K562 (cell line): ENCODE measurements at regions not wholly inside any gene's neighbourhood (a gene's known extent, or its start where the extent isn't known, plus 50 kb on each side); places are given as distances from the start of the nearest gene placed in this dataset.

Source experiments
- EP300 ChIP-seq: IDR thresholded peaks from 2 replicates; pipeline ENCODE4 v1.6.1; 2012; ENCODE audit warnings: low read length, improper control_type of control experiment
- FIP1L1 ChIP-seq: fragments of 200-400 bp; formaldehyde crosslinking; IDR thresholded peaks from 2 replicates; pipeline ENCODE4 v1.6.1; 2018; ENCODE audit warnings: mild to moderate bottlenecking, low read depth, low read length; ENCODE audit not compliant: poor library complexity, severe bottlenecking
- HNRNPK ChIP-seq: fragments of 200-400 bp; formaldehyde crosslinking; IDR thresholded peaks from one replicate; pipeline ENCODE4 v1.6.1; 2018; ENCODE audit warnings: mild to moderate bottlenecking, low read depth, low read length; ENCODE audit not compliant: poor library complexity, severe bottlenecking
- MTA3 ChIP-seq: fragments of 450-650 bp; formaldehyde crosslinking; IDR thresholded peaks from 2 replicates; pipeline ENCODE4 v1.6.1; 2017; ENCODE audit warnings: mild to moderate bottlenecking, borderline replicate concordance
- RBM22 ChIP-seq: fragments of 200-400 bp; formaldehyde crosslinking; IDR thresholded peaks from 2 replicates; pipeline ENCODE4 v1.6.1; 2018; ENCODE audit warnings: low read length, low read depth; ENCODE audit not compliant: poor library complexity, severe bottlenecking
- SMARCC2 ChIP-seq: fragments of 450-650 bp; IDR thresholded peaks from 2 replicates; pipeline ENCODE4 v1.6.1; 2017; ENCODE audit warnings: antibody characterized with exemption, moderate library complexity, mild to moderate bottlenecking, low read depth
- SRF ChIP-seq, 2 experiments: fragments of 250-450, 450-650 bp in 1 of 2; sonication (Bioruptor Pico) in 1 of 2; sonication (generic) in 1 of 2; formaldehyde crosslinking; IDR thresholded peaks; 2 replicates each; pipeline versions ENCODE4 v1.5.0 to v1.5.1; 2020 to 2022; ENCODE audit warnings: mild to moderate bottlenecking in 1 of 2, missing genetic modification reagents in 1 of 2
- ZNF41 ChIP-seq: fragments of 250-450 bp; sonication (Bioruptor Pico); conservative IDR thresholded peaks from 2 replicates; pipeline ENCODE4 v1.4.0; 2020; ENCODE audit warnings: mild to moderate bottlenecking
- ZNF584 ChIP-seq: fragments of 200-800 bp; sonication (Bioruptor generic); IDR thresholded peaks from 2 replicates; pipeline ENCODE4 v1.6.1; 2016; ENCODE audit warnings: low read depth, mild to moderate bottlenecking, missing genetic modification characterization, missing compliant biosample characterization
- TF ChIP-seq, protein P1 (sequence below): fragments of 450-650 bp; formaldehyde crosslinking; IDR thresholded peaks from 2 replicates; pipeline ENCODE4 v1.4.0; 2020; ENCODE audit warnings: mild to moderate bottlenecking, moderate library complexity
- TF ChIP-seq, protein P2 (sequence below), 2 experiments: IDR thresholded peaks; 2 replicates each; pipeline ENCODE4 v1.6.1; 2012; ENCODE audit warnings: improper control_type of control experiment in 2 of 2, low read depth in 2 of 2, low read length in 2 of 2, borderline replicate concordance in 1 of 2

DNA sequence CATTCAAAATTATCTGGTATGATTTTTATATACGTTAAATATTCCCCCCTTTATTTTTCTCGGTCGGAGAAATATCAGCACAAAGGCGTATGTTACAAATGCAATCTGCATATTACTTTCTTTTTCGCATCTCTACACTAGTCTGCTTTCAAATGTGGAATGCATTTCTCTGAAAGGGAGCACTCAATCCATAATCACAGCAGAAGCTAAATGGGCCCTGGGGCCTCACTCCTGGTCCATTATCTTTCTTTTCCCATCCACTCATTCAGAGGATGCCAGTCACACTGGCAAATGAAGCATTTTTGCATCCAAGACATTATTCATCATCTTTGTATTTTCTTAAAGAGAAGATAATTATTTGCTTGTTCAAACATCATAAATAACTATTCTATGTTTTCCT is 295.2 kb upstream of the LRP1B start (continued):
- TF ChIP-seq MTA3, result no peak
- no peak for TF ChIP-seq HNRNPK
- TF ChIP-seq, protein P1, sequence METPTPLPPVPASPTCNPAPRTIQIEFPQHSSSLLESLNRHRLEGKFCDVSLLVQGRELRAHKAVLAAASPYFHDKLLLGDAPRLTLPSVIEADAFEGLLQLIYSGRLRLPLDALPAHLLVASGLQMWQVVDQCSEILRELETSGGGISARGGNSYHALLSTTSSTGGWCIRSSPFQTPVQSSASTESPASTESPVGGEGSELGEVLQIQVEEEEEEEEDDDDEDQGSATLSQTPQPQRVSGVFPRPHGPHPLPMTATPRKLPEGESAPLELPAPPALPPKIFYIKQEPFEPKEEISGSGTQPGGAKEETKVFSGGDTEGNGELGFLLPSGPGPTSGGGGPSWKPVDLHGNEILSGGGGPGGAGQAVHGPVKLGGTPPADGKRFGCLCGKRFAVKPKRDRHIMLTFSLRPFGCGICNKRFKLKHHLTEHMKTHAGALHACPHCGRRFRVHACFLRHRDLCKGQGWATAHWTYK (CRISPR knock-in tag), result no peak
- TF ChIP-seq SRF (CRISPR knock-in tag; IDR thresholded peaks at IDR 0.05), result no peak
- TF ChIP-seq ZNF41 (CRISPR knock-in tag), result no peak
- no peak for TF ChIP-seq RBM22
- TF ChIP-seq SMARCC2, result no peak
- TF ChIP-seq, protein P2, sequence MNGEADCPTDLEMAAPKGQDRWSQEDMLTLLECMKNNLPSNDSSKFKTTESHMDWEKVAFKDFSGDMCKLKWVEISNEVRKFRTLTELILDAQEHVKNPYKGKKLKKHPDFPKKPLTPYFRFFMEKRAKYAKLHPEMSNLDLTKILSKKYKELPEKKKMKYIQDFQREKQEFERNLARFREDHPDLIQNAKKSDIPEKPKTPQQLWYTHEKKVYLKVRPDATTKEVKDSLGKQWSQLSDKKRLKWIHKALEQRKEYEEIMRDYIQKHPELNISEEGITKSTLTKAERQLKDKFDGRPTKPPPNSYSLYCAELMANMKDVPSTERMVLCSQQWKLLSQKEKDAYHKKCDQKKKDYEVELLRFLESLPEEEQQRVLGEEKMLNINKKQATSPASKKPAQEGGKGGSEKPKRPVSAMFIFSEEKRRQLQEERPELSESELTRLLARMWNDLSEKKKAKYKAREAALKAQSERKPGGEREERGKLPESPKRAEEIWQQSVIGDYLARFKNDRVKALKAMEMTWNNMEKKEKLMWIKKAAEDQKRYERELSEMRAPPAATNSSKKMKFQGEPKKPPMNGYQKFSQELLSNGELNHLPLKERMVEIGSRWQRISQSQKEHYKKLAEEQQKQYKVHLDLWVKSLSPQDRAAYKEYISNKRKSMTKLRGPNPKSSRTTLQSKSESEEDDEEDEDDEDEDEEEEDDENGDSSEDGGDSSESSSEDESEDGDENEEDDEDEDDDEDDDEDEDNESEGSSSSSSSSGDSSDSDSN (IDR thresholded peaks at IDR 0.05; ENCODE audit: borderline replicate concordance in 1 of 2, low read depth in 2 of 2, low read length in 2 of 2), result no peak
- no peak for TF ChIP-seq FIP1L1
- no peak for TF ChIP-seq EP300
- no peak for TF ChIP-seq ZNF584 (CRISPR knock-in tag)
